ENCODE measurements at regions not wholly inside any gene's neighbourhood (a gene's known extent, or its start where the extent isn't known, plus 50 kb on each side); places are given as distances from the start of the nearest gene placed in this dataset.

DNA sequence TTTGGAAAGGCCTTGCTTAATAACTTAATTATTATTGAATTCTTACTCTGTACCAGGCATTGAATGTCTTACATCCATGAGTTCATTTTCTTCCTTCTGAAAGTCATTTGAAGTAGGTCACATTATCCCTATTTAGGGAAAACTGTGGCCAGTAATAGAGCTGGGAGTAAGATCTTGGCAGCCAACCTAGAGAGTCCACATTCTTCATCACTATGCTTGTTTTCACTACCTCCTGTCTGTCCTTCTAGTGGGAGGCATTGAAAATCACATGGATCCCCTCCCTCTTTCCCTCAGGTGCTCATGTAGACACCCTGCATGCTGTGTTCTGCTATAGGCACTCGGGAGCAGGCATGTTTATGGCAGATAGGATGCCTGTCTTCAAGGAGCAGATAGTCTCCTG is 154.9 kb downstream of the EBLN2 start:
- in situ Hi-C loops (cut with HindIII; ENCODE audit: low pct_unique_long_range_greater_than_20kb, low sequenced_read_pairs): no loop called here
- no peak for DNase-seq (ENCODE audit: low read depth in 1 of 2, low spot score in 1 of 2)
- TF ChIP-seq JUND (IDR thresholded peaks at IDR 0.05; ENCODE audit: low read depth): no peak

DNA sequence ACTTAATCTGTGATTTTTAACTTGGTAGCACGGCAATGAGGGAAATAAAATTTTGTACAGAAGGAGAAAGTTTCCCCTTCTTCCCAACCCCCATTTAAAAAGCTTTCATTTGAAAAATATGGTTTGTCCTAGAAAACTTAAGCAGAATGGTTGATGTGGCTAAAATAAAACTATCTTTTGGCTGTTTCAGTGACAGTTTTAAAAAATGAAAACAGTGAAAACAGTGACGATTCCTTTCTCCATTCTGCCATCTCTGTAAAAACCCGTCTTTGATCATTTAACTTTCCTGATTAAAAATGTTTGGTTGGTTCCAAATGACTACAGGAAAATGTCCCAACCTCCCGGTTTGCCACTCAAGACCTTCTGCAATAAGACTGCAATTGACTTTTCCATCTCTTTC is 160.7 kb downstream of the EBLN2 start:
- in situ Hi-C loops (cut with HindIII; ENCODE audit: low pct_unique_long_range_greater_than_20kb, low sequenced_read_pairs): no loop called here
- DNase-seq (ENCODE audit: low read depth in 1 of 2, low spot score in 1 of 2): no peak
- TF ChIP-seq JUND (IDR thresholded peaks at IDR 0.05; ENCODE audit: low read depth): no peak

DNA sequence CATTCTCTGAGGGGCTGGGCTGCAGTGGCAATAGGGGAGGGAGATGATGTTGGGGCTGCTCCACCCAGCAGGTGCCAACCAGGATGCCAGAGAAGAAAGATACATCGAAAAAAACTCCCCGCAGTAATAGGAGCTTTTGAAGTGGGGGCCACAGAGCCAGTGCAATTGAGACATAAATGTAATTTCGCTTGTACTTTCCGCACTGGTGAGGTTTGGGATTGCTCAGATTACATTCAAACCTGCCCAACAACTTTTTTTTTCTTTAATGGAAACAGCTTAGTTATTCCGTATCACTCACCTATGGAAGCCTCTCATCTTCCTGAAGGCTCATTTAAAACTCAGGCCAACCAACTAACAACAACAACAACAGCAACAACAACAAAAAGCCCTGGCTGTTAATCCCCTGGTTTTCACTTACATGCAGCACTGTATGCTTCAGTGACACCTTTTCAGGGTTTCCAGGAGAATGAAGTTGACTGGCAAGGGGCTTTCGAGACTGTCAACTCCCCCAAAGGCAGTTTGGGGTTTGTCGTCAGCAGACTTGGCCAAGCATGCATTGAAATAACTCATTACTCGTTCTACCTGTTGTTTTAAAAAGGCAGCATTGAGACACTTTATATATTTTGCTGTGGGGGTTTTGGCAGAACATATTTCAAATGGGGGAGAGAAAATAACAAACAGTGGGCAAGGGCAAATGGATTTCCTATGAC is 163.8 kb downstream of the EBLN2 start:
- no peak for TF ChIP-seq JUND (IDR thresholded peaks at IDR 0.05; ENCODE audit: low read depth)
- DNase-seq (ENCODE audit: low read depth in 1 of 2, low spot score in 1 of 2): no peak
- in situ Hi-C loops (cut with HindIII; ENCODE audit: low pct_unique_long_range_greater_than_20kb, low sequenced_read_pairs): no loop called here

DNA sequence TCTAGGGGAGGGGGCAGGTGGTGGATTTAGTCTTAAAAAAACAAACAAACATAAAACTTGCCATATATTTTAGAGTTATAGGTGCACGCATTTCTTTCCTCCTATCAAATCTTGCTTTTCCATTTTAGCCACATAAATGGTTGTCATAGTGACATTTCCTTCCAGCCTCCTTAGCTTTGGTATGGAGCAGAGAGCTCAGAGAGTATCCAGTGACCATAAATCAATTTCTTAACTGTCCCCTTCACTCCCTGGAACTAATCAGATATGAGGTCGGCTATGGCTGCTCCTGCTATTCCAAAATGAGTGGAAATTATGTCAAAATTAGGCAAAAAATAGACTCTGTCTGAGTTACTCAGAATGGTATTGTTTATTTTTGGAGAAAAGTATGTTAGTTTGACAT is 164.5 kb downstream of the EBLN2 start:
- TF ChIP-seq JUND (IDR thresholded peaks at IDR 0.05; ENCODE audit: low read depth): no peak
- in situ Hi-C loops (cut with HindIII; ENCODE audit: low pct_unique_long_range_greater_than_20kb, low sequenced_read_pairs): no loop called here
- no peak for DNase-seq (ENCODE audit: low read depth in 1 of 2, low spot score in 1 of 2)

DNA sequence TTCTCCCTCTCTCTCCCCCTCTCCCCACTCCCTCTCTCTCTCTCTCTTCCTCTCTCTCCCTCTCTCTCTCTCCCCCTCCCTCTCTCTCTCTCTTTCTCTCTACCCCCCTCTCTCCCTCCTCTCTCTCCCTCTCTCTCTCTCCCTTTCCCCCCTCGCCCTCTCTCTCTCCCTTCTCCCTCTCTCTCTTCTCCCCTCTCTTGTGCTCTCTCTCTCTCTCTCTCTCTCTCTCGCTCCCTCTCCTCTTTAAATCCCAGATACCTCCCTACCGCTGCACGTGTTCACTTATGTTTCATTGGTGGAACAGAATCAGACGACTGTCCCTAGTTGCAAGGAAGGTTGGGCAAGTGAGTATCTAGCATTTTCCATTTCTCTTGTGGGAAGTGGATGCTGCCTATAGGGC is 166.5 kb downstream of the EBLN2 start:
- TF ChIP-seq JUND (IDR thresholded peaks at IDR 0.05; ENCODE audit: low read depth): no peak
- in situ Hi-C loops (cut with HindIII; ENCODE audit: low pct_unique_long_range_greater_than_20kb, low sequenced_read_pairs): no loop called here
- no peak for DNase-seq (ENCODE audit: low read depth in 1 of 2, low spot score in 1 of 2)

DNA sequence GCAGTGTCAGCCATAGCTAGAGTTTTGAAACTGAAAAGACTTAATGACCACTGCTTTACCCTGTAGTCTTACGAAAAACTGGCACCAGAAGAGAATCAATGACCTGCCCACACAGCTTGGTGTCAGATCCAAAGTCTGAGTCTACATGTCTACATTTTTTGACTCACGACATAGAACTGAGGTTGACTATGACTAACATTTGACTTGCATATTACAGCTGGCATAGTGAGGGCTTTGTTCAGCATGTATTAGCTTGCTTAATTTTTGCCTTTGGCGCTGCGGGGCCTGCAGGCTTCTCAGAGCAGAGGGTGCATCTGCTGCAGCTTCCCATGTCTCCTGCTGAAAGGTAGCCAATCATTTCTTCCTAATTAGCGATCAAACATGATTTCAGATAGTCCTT is 167.0 kb downstream of the EBLN2 start:
- in situ Hi-C loops (cut with HindIII; ENCODE audit: low pct_unique_long_range_greater_than_20kb, low sequenced_read_pairs): no loop called here
- no peak for DNase-seq (ENCODE audit: low read depth in 1 of 2, low spot score in 1 of 2)
- no peak for TF ChIP-seq JUND (IDR thresholded peaks at IDR 0.05; ENCODE audit: low read depth)

DNA sequence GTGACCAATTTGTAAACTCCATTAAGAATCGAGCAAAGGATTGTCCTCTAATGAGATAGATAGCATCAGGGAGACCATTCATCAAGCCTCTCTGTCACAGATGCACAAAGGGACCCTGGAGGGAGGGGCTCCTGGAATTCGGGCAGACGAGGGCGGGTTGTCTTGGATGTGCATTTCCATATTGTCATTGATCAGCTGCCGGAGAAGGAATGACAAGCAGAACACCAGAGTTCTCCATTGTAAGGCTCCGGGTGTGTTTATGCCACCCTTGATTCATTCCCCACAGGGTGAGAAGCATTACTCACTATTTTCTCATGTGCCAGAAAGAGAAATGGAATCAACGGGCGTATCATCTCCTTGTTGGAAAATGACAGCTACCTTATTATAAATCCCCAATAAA is 167.5 kb downstream of the EBLN2 start:
- in situ Hi-C loops (cut with HindIII; ENCODE audit: low pct_unique_long_range_greater_than_20kb, low sequenced_read_pairs): no loop called here
- TF ChIP-seq JUND (IDR thresholded peaks at IDR 0.05; ENCODE audit: low read depth): no peak

DNA sequence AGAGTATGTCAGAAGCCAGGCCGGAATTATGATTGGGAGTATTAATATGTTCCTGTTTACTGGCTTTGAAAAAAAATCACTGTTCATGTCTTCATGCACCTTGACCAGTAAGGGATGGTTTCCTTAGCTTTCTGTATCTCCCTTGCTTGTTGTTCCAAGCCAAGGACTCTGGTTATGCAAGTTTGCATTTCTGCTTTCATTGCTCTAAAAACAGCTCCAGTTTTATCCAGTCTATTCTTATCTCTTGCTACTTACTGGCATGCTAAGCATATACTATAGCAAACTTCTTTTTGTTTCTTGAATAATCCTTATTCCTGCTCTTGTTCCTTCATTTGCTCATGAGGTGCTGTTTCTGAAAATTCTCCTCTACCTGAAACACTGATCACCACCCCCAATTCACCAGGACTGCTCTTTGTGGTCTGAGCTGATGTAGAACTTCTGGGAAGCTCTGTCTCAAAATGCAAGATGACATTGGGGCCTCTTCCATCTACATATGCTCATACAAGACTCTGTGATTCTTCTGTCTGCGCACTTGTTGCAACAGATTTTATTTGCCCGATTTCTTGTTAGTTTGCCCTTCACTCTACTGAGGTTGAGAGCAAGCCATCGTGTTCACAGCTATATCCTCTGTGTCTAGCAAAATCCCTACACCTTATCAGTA is 173.0 kb downstream of the EBLN2 start:
- DNase-seq (ENCODE audit: low read depth in 1 of 2, low spot score in 1 of 2): no peak
- in situ Hi-C loops (cut with HindIII; ENCODE audit: low pct_unique_long_range_greater_than_20kb, low sequenced_read_pairs): no loop called here
- TF ChIP-seq JUND (IDR thresholded peaks at IDR 0.05; ENCODE audit: low read depth): no peak

More for the DNA sequence above, 167.5 kb downstream of the EBLN2 start:
- no peak for DNase-seq (ENCODE audit: low read depth in 1 of 2, low spot score in 1 of 2)

DNA sequence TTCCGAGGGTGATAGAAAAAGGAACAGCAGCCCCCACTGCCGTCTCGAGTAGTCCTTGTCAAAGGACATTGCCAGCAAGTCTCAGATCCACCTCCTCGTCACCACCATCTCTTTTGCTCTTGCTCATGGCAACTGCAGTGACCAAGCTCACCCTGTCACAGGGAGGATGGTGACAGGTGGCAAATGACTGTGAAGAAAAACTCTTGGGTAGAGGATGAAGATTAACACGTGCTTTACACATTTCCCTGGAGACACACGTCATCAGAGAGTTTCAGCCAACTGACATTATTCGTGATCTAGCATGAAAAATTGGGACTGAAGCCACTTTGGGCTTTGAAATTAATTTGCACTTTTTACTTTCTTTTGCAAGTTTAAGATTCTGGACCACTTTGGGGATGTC is 174.3 kb downstream of the EBLN2 start:
- TF ChIP-seq JUND (IDR thresholded peaks at IDR 0.05; ENCODE audit: low read depth): no peak
- in situ Hi-C loops (cut with HindIII; ENCODE audit: low pct_unique_long_range_greater_than_20kb, low sequenced_read_pairs): no loop called here
- DNase-seq (ENCODE audit: low read depth in 1 of 2, low spot score in 1 of 2): no peak

DNA sequence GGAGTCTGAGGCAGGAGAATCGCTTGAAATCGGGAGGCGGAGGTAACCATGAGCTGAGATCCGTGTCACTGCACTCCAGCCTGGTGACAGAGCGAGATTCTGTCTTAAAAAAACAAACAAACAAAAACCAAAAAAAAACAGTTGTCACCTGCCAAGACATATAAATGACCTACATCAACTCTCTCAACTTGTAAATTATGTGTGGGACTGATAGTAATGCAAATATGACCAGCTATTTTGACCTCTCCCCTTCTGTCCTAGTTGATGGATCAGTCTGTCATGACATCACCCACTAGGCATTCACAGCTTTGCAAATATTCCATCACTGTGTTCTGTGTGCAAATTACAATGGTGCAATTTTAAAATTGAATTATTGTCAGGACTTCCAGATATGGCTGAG is 175.4 kb downstream of the EBLN2 start:
- DNase-seq (ENCODE audit: low read depth in 1 of 2, low spot score in 1 of 2): no peak
- no peak for TF ChIP-seq JUND (IDR thresholded peaks at IDR 0.05; ENCODE audit: low read depth)
- in situ Hi-C loops (cut with HindIII; ENCODE audit: low pct_unique_long_range_greater_than_20kb, low sequenced_read_pairs): no loop called here

DNA sequence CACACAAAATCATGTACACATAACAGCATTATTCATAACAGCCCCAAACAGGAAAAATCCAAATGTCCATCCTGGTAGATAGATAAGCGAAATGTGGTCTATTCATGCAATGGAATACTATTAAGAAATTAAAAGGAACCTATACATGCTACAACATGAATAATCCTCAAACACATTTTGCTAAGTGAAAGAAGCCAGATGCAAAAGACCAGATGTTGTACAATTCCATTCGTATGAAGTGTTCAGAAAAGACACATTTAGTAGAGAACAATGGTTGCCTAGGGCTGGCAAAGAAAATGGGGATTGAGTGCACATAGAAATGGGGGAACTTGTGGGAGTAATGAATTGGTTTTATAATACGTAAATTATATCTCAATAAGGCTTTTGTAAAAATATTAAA is 182.3 kb downstream of the EBLN2 start:
- in situ Hi-C loops (cut with HindIII; ENCODE audit: low pct_unique_long_range_greater_than_20kb, low sequenced_read_pairs): no loop called here
- DNase-seq (ENCODE audit: low read depth in 1 of 2, low spot score in 1 of 2): no peak
- TF ChIP-seq JUND (IDR thresholded peaks at IDR 0.05; ENCODE audit: low read depth): no peak

DNA sequence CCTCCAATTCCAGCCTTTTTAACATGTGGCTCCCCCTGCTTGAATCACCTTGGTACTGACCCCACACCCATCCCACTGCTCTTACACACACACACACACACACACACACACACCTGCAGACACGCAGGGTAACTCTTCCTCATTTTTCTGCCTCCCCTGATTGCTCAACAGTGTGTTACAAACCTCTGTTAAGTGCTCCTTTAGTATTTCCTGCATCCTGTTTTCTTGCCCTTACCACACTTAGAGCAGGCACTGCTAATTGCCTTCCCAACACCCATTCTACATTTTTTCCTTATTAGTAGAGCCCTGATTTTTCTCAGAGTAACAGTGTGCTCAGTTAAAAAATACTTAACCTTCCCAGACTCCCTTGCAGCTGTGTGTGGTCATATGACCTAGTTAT is 184.0 kb downstream of the EBLN2 start:
- in situ Hi-C loops (cut with HindIII; ENCODE audit: low pct_unique_long_range_greater_than_20kb, low sequenced_read_pairs): no loop called here
- DNase-seq (ENCODE audit: low read depth in 1 of 2, low spot score in 1 of 2): no peak
- TF ChIP-seq JUND (IDR thresholded peaks at IDR 0.05; ENCODE audit: low read depth): no peak

DNA sequence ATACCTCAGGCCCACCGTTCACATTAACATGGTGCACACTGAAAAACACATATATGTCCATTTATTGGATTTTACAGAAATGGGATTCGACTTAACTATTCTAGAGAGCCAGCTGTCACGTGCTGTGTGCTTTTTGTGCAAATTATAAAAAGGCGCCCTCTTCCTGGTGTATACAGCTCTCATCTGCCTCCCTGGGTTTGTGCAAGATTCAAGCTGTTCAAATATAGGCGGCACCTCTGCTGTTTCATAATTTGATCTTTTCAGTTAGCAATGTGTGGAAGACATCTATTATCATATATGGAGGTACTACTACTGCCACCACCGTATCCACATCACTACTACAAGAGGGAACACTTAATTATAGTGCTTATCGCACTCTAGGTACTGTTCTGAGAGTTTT is 187.6 kb downstream of the EBLN2 start:
- no peak for DNase-seq (ENCODE audit: low read depth in 1 of 2, low spot score in 1 of 2)
- TF ChIP-seq JUND (IDR thresholded peaks at IDR 0.05; ENCODE audit: low read depth): no peak
- in situ Hi-C loops (cut with HindIII; ENCODE audit: low pct_unique_long_range_greater_than_20kb, low sequenced_read_pairs): no loop called here

DNA sequence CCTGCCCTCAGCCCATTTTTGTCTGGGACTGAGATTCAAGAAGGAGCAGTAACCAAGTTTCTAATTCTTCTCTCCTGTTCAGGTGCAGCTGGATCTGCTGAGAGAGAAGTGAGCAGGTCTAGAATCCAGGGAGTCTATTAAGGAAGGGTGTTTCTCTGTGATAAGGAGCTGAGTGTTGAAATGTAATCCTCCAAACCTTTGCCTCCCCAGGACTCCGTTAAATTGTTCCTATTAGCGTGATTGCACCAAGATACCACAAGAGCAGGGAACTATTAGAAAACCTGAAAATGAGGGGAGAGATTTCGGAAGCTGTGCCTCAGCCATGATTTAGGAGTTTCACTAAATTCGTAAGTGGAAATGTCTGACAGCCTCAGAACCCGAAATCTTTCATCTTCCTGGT is 192.6 kb downstream of the EBLN2 start:
- no peak for DNase-seq (ENCODE audit: low read depth in 1 of 2, low spot score in 1 of 2)
- in situ Hi-C loops (cut with HindIII; ENCODE audit: low pct_unique_long_range_greater_than_20kb, low sequenced_read_pairs): no loop called here
- TF ChIP-seq JUND (IDR thresholded peaks at IDR 0.05; ENCODE audit: low read depth): no peak

Measured in T47D (cell line).